ENCODE measurements at regions not wholly inside any gene's neighbourhood (a gene's known extent, or its start where the extent isn't known, plus 50 kb on each side); places are given as distances from the start of the nearest gene placed in this dataset.

- H3K9me3 ChIP-seq = peaks cover 0 to 4% (median 0%) of the 10 kb centered on the region in 3 donors
These were observed 200.4 kb upstream of the GYPA start for GRCh38 chr4:144340931-144341330.

DNA sequence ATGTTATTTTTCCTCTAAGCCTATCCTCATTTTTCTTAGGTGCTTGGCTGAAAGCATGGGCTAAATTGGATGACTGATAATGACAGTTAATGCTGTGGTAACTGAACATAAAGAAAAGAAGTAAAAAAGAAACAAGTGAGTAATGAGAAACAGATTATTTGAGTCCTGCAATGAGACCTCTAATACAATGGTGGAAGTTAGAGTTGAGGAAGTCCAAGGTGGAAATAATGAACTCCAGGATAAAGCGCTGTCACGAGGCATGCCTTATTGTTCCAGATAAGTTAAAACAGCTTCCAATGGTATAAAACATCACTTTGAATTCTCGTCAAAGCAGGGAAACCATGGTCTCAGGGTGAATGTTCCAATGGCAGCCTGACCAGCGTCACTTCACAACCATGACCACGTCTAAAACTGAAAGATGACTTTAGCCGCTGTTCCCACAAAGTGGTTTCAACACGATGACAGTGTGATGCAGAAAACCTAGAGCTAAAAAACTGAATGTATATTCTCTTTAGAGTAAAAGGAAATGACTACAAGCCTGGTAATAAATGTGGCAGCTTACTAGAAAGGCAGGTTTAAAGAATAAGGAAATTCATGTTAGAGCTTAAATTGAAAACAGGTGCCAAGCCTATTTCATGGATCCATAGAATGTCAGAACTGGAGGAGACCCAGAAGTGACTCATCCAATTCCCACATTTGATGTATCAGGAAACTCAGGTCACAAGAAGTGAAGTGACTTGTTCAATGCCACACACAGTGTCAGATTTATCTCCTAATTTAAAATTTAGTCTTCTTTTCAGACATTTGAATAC is 202.6 kb upstream of the GYPA start:
- H3K9me3 ChIP-seq = peaks cover 0 to 4% (median 0%) of the 10 kb centered on the region in 3 donors
- H3K4me1 ChIP-seq = no peaks in the 10 kb centered on the region
- no peak overlapping the region for H3K27ac ChIP-seq
- H3K4me3 ChIP-seq = no peak overlapping the region
- no peak for TF ChIP-seq EP300 (IDR thresholded peaks at IDR 0.05)
- no peak for TF ChIP-seq POLR2A (IDR thresholded peaks at IDR 0.05)
- TF ChIP-seq, protein P1, sequence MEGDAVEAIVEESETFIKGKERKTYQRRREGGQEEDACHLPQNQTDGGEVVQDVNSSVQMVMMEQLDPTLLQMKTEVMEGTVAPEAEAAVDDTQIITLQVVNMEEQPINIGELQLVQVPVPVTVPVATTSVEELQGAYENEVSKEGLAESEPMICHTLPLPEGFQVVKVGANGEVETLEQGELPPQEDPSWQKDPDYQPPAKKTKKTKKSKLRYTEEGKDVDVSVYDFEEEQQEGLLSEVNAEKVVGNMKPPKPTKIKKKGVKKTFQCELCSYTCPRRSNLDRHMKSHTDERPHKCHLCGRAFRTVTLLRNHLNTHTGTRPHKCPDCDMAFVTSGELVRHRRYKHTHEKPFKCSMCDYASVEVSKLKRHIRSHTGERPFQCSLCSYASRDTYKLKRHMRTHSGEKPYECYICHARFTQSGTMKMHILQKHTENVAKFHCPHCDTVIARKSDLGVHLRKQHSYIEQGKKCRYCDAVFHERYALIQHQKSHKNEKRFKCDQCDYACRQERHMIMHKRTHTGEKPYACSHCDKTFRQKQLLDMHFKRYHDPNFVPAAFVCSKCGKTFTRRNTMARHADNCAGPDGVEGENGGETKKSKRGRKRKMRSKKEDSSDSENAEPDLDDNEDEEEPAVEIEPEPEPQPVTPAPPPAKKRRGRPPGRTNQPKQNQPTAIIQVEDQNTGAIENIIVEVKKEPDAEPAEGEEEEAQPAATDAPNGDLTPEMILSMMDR (IDR thresholded peaks at IDR 0.05) = no peak
- no peak for TF ChIP-seq POLR2AphosphoS5 (IDR thresholded peaks at IDR 0.05)
- ATAC-seq = no peak
- no peaks in the 10 kb centered on the region for H3K27me3 ChIP-seq
- 87 to 88% methylated on average over 7 of the region's 7 CpGs for WGBS, 2 donors (ENCODE audit: low coverage in 1 of 2)
- H3K36me3 ChIP-seq = no peaks in the 10 kb centered on the region

More at GRCh38 chr4:144340931-144341330, 200.4 kb upstream of the GYPA start:
- no peaks in the 10 kb centered on the region for H3K4me1 ChIP-seq
- H3K27ac ChIP-seq = no peak overlapping the region
- H3K27me3 ChIP-seq = no peaks in the 10 kb centered on the region
- TF ChIP-seq, protein P1 (IDR thresholded peaks at IDR 0.05) = no peak
- no peak for TF ChIP-seq POLR2AphosphoS5 (IDR thresholded peaks at IDR 0.05)
- no peak for TF ChIP-seq EP300 (IDR thresholded peaks at IDR 0.05)
- no peak for TF ChIP-seq POLR2A (IDR thresholded peaks at IDR 0.05)
- 100% methylated on average over 1 of the region's 2 CpGs for WGBS, 2 donors (ENCODE audit: low coverage in 1 of 2)
- no peaks in the 10 kb centered on the region for H3K36me3 ChIP-seq
- ATAC-seq = no peak
- H3K4me3 ChIP-seq = no peak overlapping the region

DNA sequence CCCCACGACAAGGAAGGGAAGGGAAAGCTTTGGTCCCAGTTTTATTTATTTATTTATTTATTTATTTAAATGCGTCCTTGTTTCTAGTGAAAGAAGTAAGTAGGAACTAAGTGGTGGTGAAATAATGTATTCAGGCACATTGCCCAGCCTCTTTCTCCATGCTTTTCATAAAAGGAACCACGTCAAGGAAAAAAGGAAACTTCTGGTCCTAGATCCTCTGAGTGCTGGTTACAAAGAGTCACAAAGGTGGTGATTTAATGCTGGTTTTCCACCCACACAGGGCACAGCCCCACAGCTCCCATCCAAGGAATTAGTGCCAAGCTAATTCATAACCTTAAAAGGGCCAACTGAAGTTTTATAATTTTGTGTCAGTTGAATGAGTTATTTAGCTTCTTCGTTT is 206.6 kb upstream of the GYPA start:
- Histone ChIP-seq H3K36me3 (no peaks in the 10 kb centered on the region), H3K4me3 (no peak overlapping the region), H3K9me3 (no peaks in the 10 kb centered on the region), H3K4me1 (no peaks in the 10 kb centered on the region), H3K27ac (no peak overlapping the region), H3K27me3 (no peaks in the 10 kb centered on the region)
- 62 to 66% methylated on average over 2 to 4 of the region's 4 CpGs for WGBS, 2 donors (ENCODE audit: low coverage in 1 of 2)
- ATAC-seq = no peak
- no peak for TF ChIP-seq POLR2A (IDR thresholded peaks at IDR 0.05)
- TF ChIP-seq EP300 (IDR thresholded peaks at IDR 0.05) = no peak

- H3K9me3 ChIP-seq = no peaks in the 10 kb centered on the region
- H3K27me3 ChIP-seq = no peaks in the 10 kb centered on the region
- no peak for ATAC-seq
- WGBS, 2 donors (ENCODE audit: low coverage in 1 of 2) = 81 to 95% methylated on average over 2 of the region's 2 CpGs
- H3K4me3 ChIP-seq = no peak overlapping the region
- H3K27ac ChIP-seq = no peak overlapping the region
- H3K36me3 ChIP-seq = no peaks in the 10 kb centered on the region
- no peaks in the 10 kb centered on the region for H3K4me1 ChIP-seq
- TF ChIP-seq EP300 (IDR thresholded peaks at IDR 0.05) (no peak), POLR2AphosphoS5 (IDR thresholded peaks at IDR 0.05) (no peak), POLR2A (IDR thresholded peaks at IDR 0.05) (no peak)
- TF ChIP-seq, protein P1 (IDR thresholded peaks at IDR 0.05) = no peak
These were observed 210.2 kb upstream of the GYPA start for GRCh38 chr4:144350706-144351105.

DNA sequence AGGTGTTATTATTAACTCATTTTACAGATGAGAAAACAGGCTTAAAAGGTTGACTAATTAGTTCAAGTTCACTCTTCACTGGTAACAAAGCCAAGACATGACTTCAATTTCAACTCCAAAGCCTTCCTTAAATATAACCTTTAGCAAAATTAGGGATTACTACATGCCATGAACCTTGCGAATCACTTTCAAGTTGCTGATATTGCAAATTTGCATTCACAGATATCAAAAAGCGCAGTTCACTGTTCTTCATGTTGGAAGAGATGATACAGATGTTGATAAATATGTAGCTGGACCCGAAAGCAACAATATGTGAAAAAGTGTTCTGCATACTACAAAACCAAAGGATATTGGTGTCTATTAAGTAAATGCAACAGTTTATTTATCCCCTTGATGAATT is 210.8 kb upstream of the GYPA start:
- Histone ChIP-seq H3K27me3 (no peaks in the 10 kb centered on the region), H3K9me3 (no peaks in the 10 kb centered on the region), H3K4me1 (no peaks in the 10 kb centered on the region), H3K4me3 (no peak overlapping the region), H3K36me3 (no peaks in the 10 kb centered on the region), H3K27ac (no peak overlapping the region)
- TF ChIP-seq POLR2AphosphoS5 (IDR thresholded peaks at IDR 0.05) (no peak), POLR2A (IDR thresholded peaks at IDR 0.05) (no peak), EP300 (IDR thresholded peaks at IDR 0.05) (no peak)
- TF ChIP-seq, protein P1 (IDR thresholded peaks at IDR 0.05) = no peak
- no peak for ATAC-seq
- WGBS, 2 donors (ENCODE audit: low coverage in 1 of 2) = 72 to 75% methylated on average over 3 of the region's 3 CpGs
